Type B pancreatic cell (in vitro differentiated cells): ENCODE measurements at regions not wholly inside any gene's neighbourhood (a gene's known extent, or its start where the extent isn't known, plus 50 kb on each side); places are given as distances from the start of the nearest gene placed in this dataset.

Experiments used
- DNase-seq: peaks from one replicate; pipeline ENCODE4 v3.0.0; 2021; ENCODE audit warnings: mixed read lengths; ENCODE audit not compliant: unreplicated experiment; ENCODE audit errors: extremely low spot score
- H3K27ac Mint-ChIP-seq: 2 replicates; pipeline ENCODE4 v1.8.0; 2021; ENCODE audit warnings: mild to moderate bottlenecking, mixed read lengths
- H3K27me3 Mint-ChIP-seq: 2 replicates; pipeline ENCODE4 v1.8.0; 2021; ENCODE audit warnings: mixed read lengths
- H3K36me3 Mint-ChIP-seq: 2 replicates; pipeline ENCODE4 v1.8.0; 2021; ENCODE audit warnings: mixed read lengths
- H3K4me1 Mint-ChIP-seq: one replicate; pipeline ENCODE4 v1.8.0; 2021; ENCODE audit warnings: mixed read lengths; ENCODE audit not compliant: unreplicated experiment
- H3K4me3 Mint-ChIP-seq: 2 replicates; pipeline ENCODE4 v1.8.0; 2021; ENCODE audit warnings: mild to moderate bottlenecking, mixed read lengths
- H3K9me3 Mint-ChIP-seq: 2 replicates; pipeline ENCODE4 v1.8.0; 2021; ENCODE audit warnings: mixed read lengths
- CTCF ChIP-seq: fragments of 200-600 bp; sonication (generic); conservative IDR thresholded peaks from 2 replicates; pipeline ENCODE4 v1.5.0; 2021; ENCODE audit warnings: antibody characterized with exemption, mild to moderate bottlenecking

GRCh38 chr7:4574851-4575250, 107.2 kb upstream of the FOXK1 start:
- no peak for DNase-seq
- peaks cover 6% of the 10 kb centered on the region for H3K9me3 Mint-ChIP-seq
- no peaks in the 10 kb centered on the region for H3K4me1 Mint-ChIP-seq
- H3K27ac Mint-ChIP-seq = no peak overlapping the region
- no peak overlapping the region for H3K4me3 Mint-ChIP-seq
- no peaks in the 10 kb centered on the region for H3K36me3 Mint-ChIP-seq
- H3K27me3 Mint-ChIP-seq = peaks cover 3% of the 10 kb centered on the region
- no peak for TF ChIP-seq CTCF

GRCh38 chr7:4575254-4575653, 106.8 kb upstream of the FOXK1 start:
- Mint-ChIP-seq H3K36me3 (no peaks in the 10 kb centered on the region), H3K4me3 (no peak overlapping the region), H3K9me3 (peaks cover 6% of the 10 kb centered on the region)

GRCh38 chr7:4602905-4603842, 78.9 kb upstream of the FOXK1 start:
- peaks cover 8% of the 10 kb centered on the region for H3K4me1 Mint-ChIP-seq
- no peaks in the 10 kb centered on the region for H3K9me3 Mint-ChIP-seq
- peaks cover 8% of the 10 kb centered on the region for H3K27me3 Mint-ChIP-seq
- H3K27ac Mint-ChIP-seq = no peak overlapping the region
- no peak for TF ChIP-seq CTCF
- no peak for DNase-seq
- no peak overlapping the region for H3K4me3 Mint-ChIP-seq
- no peaks in the 10 kb centered on the region for H3K36me3 Mint-ChIP-seq

More at GRCh38 chr7:4575254-4575653, 106.8 kb upstream of the FOXK1 start:
- DNase-seq = no peak
- TF ChIP-seq CTCF = no peak
- H3K4me1 Mint-ChIP-seq = no peaks in the 10 kb centered on the region
- peaks cover 3% of the 10 kb centered on the region for H3K27me3 Mint-ChIP-seq
- H3K27ac Mint-ChIP-seq = no peak overlapping the region

GRCh38 chr7:4603843-4604231, 78.3 kb upstream of the FOXK1 start:
- H3K27me3 Mint-ChIP-seq = peaks cover 8% of the 10 kb centered on the region
- peaks cover 8% of the 10 kb centered on the region for H3K4me1 Mint-ChIP-seq
- no peak for TF ChIP-seq CTCF
- DNase-seq = no peak
- no peaks in the 10 kb centered on the region for H3K36me3 Mint-ChIP-seq
- no peak overlapping the region for H3K27ac Mint-ChIP-seq
- H3K4me3 Mint-ChIP-seq = no peak overlapping the region
- no peaks in the 10 kb centered on the region for H3K9me3 Mint-ChIP-seq

DNA sequence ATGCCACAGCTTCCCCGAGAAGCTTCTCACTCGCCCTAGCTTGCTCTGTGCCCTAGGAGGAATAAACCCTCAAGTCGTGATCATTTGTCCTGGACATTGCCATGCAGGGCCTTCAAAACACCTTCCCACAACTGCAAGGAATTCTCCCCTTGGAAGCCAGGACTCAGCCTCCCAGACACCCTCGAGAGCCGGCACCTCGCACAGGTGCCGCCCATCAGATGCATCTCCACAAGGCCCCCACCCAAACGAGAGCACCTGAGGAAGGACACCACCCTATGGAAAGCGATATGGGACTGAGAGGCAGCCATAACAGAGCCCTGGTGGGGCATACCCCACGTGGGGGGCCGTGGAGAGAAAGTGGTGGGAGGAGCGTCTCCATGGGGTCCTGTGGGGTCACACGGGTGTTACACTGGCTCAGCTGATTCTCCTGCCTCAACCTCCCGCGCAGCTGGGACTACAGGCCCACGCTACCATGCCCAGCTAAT, 77.6 kb upstream of the FOXK1 start:
- no peak for DNase-seq
- Mint-ChIP-seq H3K4me3 (no peak overlapping the region), H3K27ac (no peak overlapping the region), H3K36me3 (no peaks in the 10 kb centered on the region), H3K27me3 (peaks cover 8% of the 10 kb centered on the region), H3K9me3 (no peaks in the 10 kb centered on the region), H3K4me1 (peaks cover 8% of the 10 kb centered on the region)
- no peak for TF ChIP-seq CTCF
